Esophagus squamous epithelium (tissue), 4 donors: ENCODE measurements at regions not wholly inside any gene's neighbourhood (a gene's known extent, or its start where the extent isn't known, plus 50 kb on each side); places are given as distances from the start of the nearest gene placed in this dataset.

Source experiments
- CTCF ChIP-seq, 6 experiments: fragments of 450-650 bp in 4 of 6; fragments of 200-600 bp in 2 of 6; sonication (generic) in 2 of 6; IDR thresholded peaks; one replicate each; pipeline ENCODE4 v1.5.1; 2016 to 2019; ENCODE audit warnings: antibody characterized with exemption in 6 of 6, mild to moderate bottlenecking in 4 of 6, moderate library complexity in 4 of 6
- POLR2A ChIP-seq, 4 donors: fragments of 450-650 bp; IDR thresholded peaks; one replicate each; pipeline ENCODE4 v1.6.1; 2017; ENCODE audit warnings: antibody characterized with exemption in 4 of 4, mild to moderate bottlenecking in 4 of 4, moderate library complexity in 3 of 4

- TF ChIP-seq CTCF (IDR thresholded peaks at IDR 0.05): no peak
- no peak for TF ChIP-seq POLR2A (IDR thresholded peaks at IDR 0.05)
These were observed 120.4 kb downstream of the LIPG start for GRCh38 chr18:49682173-49682802.
